Middle frontal gyrus (tissue), 1 donor: ENCODE measurements at regions not wholly inside any gene's neighbourhood (a gene's known extent, or its start where the extent isn't known, plus 50 kb on each side); places are given as distances from the start of the nearest gene placed in this dataset.
"Not testable (repeated sequence)": the region's sequence is repeated elsewhere in the genome, so short reads cannot be mapped to it uniquely, and the experiment has no call there.

ENCODE experiments used
- DNase-seq: peaks from one replicate; pipeline ENCODE4 v3.0.0-alpha.2; 2015; ENCODE audit warnings: low spot score; ENCODE audit errors: extremely low spot score

DNA sequence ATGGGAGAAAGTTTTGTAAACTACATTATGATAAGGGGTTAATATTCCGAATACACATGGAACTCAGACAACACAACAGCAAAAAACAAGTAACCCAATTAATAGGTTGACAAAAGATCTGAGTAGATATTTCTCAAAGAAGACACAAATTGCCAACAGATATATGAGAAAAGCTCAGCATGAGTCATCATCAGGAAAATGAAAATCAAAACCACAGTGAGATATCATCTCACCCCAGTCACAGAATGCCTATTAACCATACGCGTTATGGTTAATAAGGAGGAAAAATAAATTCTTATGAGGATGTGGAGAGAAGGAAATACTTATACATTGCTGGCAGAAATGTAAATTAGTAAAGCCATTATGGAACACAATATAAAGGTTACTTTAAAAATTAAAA, 695.0 kb downstream of the COL12A1 start:
- DNase-seq = no peak

DNA sequence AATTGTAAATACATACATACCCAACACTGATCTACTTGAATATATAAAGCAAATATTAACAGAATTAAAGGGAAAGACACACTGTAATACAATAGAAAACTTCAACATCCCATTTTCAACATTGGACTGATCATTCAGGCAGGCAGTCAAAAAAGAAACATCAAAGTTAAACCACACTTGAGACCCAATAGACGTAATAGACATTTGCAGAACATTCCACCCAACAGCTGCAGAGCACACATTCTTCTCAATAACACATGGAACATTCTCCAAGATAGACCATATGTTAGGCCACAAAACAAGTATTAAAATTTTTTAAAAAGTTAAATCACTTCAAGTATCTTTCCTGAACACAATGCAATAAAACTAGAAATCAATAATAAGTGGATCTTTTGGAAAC, 698.2 kb downstream of the COL12A1 start:
- no peak for DNase-seq

DNA sequence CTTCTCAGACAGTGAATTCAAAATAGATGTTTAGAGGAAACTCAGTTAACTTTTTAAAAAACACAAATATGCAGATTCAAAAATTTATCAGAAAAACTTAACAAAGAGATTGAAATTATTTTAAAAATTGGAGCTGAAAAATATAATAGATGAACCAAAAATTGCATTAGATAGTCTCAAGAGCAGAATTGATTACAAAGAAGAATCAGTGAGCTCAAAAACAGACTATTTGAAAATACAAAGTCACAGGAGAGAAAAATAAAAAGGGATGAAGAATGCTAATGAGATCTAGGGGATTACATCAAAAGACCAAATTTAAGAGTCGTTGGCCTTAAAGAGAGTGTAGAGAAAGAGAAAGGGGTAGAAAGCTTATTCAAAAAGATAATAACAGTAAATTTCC, 700.5 kb downstream of the COL12A1 start:
- DNase-seq = no peak

DNA sequence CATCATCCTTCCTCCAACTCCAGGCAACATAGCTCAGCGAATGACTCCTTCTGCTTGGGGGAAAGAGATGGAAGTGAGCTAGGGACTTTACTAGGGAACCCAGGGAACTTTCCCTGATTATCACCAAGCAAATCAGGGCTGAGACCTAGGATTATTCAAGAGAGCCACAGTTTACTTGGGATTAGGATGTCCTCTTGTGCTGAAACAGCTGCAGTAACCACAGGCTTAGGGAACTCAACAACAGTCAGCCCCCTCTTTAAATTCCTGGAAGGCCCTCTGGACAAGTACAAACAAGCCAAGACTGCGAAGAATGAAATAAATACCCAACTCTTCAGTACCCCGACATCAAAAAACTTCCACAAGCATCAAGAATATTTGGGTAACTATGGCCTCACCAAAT, 700.9 kb downstream of the COL12A1 start:
- DNase-seq = no peak

DNA sequence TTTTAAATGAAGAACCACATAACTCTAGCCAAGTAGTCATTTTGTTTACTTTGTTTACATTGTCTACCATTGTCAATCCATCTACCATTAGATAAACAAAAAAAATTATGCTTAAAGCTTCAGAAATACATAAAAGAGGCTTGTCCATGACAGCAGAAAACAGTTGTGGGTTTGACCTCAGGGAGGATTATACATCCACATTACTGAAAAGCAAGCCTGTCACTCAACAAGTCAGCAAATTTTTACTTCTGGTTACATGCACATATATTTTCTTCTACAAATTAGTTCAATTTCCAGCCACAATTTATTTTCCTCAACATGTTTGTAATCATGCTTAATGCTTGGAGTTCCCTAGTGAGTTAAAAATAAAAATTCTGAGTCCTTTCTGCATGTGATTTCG, 713.3 kb downstream of the COL12A1 start:
- no peak for DNase-seq

DNA sequence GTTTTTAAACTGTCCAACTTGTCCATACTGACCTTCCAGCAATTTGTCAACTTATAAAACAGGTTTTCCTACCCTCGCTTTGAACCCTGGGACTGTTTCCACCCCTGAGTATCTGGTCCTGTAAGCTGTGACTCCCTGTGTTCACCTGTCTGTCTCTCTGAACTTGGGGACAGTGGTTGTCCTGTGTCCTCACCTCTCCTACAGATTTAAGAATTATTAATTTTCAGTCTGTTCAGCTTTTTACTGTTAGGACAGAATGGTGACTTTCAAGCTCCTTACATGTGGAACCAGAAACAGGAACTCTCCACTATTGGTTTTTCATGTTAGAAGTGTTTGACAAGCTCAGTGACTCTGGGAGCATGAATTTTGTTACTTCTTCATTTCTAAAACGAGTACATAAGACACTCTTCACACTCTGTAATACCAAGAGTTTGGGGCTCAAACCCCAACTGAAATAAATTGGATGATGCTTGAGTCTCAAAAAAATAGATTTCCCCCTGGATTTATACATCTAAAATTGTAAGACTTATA, 713.9 kb downstream of the COL12A1 start:
- no peak for DNase-seq

DNA sequence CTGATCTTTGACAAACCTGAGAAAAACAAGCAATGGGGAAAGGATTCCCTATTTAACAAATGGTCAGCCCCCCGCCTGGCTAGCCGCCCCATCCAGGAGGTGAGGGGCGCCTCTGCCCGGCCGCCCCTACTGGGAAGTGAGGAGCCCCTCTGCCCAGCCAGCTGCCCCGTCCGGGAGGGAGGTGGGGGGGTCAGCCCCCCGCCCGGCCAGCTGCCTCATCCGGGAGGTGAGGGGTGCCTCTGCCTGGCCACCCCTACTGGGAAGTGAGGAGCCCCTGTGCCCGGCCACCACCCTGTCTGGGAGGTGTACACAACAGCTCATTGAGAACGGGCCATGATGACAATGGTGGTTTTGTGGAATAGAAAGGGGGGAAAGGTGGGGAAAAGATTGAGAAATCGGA, 717.1 kb downstream of the COL12A1 start:
- DNase-seq = not testable (repeated sequence)

DNA sequence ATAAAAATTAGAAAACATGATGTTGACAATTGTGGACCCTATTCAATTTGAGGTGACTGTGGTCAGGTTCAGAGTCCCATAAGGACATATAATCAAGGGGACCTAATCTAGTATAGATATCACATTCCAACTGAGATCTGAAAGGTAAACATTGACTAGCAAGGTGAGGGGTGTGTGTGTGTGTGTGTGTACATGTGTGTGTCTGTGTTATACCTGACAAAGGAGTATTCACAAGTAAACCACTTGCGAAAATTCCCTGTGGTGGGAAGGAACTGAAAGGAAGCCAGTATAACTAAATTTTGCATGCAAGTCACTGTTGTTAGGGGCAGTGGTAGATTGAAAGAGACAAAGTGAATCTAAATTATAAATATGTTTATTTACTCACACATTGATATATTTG, 723.7 kb downstream of the COL12A1 start:
- DNase-seq = no peak

DNA sequence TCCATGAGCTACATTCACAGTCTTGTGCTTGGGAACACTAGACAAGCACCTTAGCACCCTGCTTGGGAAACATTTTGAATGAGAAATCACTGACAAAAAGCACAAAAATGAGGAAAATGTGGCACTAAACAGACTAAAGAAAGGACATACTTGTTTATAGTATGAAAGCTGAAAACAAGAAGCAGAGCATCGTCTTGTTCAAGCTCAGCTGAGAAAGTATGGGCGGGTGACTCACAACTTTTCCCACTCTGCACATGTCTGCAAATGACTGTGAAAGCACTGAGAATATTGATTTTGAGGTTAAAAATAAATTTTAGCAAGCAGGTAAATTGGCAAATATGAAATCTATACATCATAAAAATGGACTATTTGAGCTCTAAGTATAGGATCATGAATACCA, 725.3 kb downstream of the COL12A1 start:
- no peak for DNase-seq

DNA sequence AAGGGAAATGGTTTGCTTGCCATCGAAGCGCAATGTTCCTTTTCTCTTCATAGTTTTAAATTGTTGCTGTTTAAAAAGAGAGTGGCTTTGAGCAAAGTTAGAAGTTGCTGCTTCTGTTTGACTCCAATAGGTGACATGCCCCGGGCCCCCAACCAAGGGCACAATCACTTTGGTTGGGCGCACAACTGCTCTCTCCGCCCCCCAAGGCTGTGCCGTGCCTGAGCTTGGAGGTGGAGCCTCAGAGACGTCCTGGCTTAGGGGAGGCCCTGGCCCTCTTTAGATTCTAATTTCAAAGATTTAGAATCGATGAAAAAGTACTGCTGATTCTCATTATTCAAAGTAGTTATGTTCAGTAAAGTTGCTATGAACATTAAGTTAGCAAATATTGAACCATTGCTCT, 725.9 kb downstream of the COL12A1 start:
- no peak for DNase-seq

DNA sequence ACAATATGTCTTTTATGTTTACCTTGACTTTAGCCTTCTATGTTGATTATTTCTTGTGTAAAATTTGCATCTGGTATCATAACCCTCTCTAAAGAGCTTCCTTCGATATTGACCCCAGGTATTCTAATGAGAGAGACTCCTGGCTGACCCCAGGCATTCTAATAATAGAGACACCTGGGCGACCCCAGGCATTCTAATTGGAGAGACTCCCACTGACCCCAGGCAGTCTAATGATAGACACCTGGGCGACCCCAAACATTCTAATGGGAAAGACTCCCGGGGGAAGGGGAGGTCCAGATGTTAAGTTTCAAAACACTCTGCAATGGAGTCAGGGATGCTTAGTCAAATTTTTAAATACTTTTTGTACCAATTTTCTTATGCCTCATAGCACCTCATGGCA, 726.4 kb downstream of the COL12A1 start:
- no peak for DNase-seq

DNA sequence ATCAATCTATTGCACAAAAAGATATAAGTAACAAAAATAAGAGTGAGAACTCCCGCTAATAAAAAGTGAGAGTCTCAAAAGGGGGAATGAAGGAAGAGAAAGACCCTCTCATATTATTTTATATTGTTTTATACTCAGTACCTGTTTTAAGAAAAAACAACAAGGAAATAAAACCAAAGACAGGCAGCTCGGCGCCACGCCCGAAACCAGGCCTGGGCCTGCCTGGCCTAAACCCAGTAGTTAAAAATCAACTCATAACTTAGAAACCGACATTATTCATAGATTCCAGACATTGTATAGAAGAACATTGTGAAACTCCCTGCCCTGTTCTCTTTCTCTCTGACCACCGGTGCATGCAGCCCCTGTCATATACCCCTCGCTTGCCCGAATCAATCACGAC, 731.8 kb downstream of the COL12A1 start:
- not testable (repeated sequence) for DNase-seq

DNA sequence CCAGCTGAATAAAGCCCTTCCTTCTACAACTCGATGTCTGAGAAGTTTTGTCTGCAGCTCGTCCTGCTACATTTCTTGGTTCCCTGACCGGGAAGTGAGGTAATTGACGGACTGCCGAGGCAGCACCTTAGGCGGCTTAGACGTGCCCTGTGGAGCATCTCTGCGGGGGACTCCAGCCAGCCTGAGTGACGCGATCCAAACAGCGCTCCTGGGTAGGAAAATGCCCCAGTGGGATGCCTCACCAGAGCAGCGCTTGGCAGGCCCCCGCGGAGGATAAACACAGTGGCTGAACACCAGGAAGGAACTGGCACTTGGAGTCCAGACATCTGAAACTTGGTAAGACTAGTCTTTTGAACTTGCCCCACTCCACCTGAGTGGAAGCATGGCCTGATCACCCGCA, 737.3 kb downstream of the COL12A1 start:
- DNase-seq = not testable (repeated sequence)

DNA sequence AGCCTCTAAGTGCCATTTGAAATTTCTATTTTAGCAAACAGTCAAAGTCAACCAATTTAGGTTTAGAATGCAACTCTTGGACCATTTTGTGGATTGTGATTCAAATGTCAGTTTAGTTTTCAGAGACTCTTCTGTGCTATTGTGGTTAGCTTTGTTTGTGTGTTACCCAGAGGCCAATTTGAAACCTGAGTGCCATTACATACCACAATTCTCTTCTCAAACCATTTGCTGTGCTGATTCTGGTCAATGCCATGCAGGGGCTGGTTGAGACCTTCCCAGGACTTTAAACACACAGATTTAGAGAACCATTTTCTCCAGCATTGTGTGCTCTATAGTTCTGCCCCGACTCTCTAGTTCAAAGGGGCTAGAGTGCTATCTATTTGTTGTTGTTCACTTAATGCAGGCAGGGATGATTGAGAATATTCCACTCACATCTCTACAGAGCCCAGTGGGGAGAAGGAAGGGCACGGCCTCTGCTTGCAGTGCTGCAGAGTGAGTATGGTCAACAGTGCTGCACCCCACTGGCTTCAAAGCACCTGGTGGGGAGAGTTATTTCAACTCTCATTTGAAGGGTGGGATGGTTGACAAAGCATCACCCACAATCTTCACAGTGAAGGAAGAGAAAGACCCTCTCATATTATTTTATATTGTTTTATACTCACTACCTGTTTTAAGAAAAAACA, 738.2 kb downstream of the COL12A1 start:
- no peak for DNase-seq

DNA sequence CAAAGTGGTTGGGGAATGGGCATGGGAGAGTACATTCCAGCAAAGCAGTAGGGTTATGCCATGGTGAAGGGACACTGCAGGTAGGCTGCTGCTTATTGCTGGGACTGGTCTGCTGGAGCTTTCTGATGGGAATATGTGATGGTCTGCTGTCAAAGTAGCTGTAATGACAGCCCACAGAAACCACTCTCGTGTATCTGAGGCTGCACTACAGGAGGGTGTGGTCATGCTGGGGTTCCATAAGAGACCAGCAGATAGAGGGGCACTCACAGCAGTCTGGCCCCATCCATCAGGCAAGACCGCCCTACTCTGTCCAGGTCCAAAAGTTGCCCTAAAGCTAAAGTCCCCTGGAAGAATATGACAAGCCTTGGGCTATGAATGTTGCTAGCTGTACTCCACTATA, 739.3 kb downstream of the COL12A1 start:
- DNase-seq = no peak

DNA sequence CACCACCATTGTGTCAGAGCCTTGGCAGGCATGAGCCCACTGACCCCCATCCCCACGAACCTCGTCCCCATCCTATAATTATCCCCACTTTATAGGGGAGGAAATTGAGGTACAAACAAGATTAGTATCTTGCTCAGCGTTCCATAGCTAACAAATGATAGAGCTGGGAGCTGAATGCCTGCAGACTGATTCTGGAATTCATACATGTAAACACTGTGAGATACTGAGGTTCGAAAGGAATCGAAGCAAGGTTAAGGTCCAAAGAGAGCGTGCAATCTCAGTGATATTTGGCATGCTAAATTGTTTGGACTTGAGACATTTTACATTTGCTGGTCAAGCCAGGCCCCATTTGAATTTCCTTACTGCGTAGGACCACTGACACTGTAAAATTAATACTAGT, 746.6 kb downstream of the COL12A1 start:
- DNase-seq = no peak

DNA sequence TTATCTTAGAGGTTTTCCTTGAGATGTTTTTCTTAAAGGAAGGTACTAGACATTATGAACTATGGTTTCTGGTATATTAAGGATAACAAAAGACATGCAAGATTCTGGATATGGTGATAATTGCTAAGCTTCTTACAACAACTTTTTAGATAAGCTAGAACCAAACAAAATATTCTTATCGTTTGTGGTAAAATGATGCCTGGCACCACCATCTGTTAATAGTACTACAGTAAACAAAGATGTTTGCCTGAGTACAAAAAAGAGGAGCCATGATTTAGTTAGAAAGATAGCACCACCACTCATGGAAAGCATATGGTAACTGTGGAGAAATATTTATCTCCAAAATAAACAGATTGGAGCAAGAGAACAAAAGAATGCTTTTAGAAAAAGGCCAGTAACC, 747.3 kb downstream of the COL12A1 start:
- DNase-seq = no peak

DNA sequence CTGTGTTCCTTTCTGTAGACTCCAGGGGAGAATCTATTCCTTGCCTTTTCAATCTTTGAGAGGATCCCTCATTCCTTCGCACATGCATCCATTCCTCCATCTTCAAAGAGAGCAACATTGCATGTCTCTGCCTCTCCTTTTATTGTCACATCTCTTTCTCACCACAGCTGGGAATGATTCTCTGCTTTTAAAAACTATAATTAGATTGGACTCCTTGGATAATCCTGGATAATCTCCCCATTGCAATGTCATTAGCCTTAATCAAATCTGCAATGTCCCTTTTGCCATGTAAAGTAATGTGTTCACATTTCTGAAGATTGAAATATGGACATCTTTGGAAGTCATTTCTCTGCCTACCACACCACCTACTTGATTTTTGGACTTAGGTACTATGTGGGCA, 750.1 kb downstream of the COL12A1 start:
- no peak for DNase-seq

DNA sequence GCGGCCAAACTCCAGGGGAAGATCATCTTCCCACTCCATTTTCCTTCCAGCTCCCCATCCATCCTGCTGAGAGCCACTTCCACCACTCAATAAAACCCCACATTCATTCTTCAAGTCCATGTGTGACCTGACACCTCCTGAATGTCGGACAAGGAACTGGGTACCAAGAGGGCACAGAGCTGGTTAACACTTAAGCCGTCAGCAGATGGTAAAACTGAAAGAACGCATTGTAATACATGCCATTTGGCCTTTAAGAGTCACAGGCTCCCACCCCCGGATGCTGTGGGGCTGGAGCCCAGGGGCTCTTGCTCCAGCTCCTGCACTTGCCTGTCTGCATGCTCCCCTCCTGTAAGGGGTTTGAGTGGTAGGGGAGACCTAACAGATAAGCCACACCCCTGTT, 753.9 kb downstream of the COL12A1 start:
- no peak for DNase-seq

DNA sequence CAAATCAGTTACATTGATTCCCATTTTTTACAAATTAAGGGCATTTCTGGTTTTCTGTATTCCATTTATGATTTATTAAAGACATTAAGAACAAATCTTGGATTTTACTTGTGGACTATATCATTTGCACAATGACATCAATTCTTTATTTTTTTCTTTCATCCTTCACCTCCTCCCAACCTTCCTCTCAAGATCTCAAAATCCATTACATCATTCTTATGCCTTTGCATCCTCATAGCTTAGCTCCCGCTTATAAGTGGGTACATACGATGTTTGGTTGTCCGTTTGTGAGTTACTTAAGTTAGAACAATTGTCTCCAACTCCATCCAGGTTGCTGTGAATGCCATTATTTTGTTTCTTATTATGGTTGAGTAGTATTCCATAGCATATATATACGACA, 752.8 kb downstream of the CD109 start:
- no peak for DNase-seq

DNA sequence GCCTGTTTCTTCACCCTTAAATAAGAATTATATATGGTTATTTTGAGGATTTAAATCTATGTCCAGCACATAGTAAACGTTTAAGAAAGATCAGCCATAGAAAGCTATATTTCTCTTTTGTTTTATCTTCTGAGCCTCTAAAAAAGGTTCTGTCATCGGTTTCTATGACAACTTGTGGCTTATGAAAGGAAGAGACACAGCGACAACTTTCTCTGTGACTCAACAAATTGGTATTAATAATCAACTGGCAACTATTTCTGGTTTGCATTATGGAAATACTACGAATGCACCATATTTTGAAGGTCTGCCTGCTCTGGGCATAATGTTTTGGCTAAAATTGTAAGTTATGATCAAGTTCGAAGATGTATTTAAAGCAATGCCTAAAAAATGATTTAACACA, 751.0 kb downstream of the CD109 start:
- no peak for DNase-seq

DNA sequence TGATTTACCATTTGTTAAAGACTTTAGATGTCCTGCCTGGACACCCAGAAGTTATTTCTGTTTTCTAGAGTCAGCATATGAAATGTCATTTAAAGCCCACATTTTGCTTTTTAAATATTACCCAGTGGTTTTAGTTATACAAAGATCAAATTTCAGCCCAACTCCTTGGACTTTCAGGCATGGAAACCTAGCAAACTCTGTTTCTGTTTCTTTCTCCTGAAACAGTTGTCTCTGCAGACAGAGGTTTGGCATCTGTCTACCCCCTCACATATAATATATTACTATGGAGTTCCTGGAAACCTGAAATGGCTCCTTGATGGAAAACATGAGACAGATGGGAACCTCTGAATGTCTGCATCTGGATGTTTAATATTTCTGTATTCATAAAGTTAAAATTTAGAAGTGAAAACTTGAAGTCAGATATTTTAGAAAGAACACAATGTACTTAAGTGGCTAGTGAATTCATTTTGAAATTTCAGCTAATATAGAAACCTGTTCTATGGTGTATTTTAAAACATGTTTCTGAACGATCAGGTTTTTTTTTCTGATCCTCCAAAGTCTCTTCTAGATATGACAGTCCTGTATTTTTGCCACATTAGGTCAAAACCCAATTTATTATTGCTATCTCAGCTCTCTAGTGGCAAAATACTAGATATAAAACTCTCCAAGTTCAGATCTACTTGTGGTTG, 743.3 kb downstream of the CD109 start:
- DNase-seq = no peak

DNA sequence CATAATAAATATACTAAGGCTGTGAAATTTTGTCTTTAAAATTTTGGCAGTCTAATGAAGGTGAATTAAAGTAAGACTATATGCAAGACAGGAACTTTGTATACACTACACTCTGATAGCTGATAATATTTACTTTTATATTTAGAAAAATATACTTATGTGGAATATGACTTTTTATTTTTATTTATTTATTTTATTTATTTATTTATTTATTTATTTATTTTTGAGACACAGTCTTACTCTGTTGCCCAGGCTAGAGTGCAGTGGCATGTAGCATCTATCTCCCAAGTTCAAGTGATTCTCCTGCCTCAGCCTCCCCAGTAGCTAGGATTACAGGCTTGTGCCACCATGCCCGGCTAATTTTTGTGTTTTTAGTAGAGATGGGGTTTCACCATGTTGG, 742.4 kb downstream of the CD109 start:
- not testable (repeated sequence) for DNase-seq
